ENCODE measurements at regions not wholly inside any gene's neighbourhood (a gene's known extent, or its start where the extent isn't known, plus 50 kb on each side); places are given as distances from the start of the nearest gene placed in this dataset.

DNA sequence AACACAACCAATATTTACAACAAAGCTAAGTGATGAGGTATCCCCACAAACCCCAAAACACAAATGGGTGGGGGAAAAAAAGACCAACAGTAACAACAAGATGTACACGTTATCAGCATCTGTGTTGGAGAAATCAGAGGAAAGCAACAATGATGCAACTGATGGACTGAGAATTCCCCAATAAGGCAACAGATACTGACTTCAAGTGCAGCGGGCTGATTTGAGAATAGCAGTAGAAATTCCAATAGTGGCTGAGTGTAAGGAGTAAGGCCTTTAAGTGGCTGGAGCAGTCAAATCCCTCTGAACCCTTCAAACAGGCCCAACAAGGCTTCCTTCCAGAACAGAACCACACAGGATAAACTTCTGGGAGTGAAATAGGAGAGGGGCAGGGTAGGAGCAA, 97.6 kb downstream of the TM2D1 start:
- no peak for DNase-seq

GRCh38 chr1:61626816-61627215, 98.1 kb downstream of the TM2D1 start:
- no peak for DNase-seq

- DNase-seq: no peak
Measured at GRCh38 chr1:61623852-61624251, 101.1 kb downstream of the TM2D1 start.

DNA sequence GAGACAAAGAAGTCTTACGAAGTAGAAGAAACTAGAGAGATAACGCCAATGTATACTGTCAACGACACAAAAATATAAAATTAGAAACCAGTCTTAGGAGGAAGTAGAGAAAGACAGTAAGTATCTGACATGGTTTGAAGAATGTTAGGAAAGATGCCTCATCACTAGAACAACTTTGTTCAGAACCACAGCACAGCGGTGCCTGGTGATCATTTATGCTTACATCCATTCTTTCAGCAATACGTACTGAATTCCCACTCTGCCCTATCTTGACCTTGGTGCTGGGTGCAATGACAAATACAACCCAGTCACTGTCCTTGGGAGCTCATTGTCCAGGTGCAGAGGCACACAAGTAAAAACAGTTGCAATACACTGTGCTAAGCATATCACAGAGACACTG, 104.4 kb downstream of the TM2D1 start:
- no peak for DNase-seq

DNA sequence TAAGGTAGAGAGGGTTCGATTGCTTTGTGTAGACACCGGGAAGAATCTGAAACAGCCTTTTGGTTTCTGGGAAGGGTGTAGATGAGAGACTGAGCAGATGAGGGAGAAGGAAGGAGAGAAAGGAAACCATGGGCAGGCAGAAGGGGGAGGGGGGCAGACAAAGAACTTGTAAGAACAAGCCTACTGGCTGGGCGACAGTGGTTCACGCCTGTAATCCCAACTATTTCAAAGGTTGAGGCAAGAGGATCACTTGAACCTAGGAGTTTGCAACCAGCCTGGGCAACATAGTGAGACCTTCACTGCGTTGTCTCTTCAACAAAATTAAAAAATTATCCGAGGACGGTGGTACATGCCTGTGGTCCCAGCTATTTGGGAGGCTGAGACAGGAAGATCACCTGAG, 106.2 kb downstream of the TM2D1 start:
- no peak for DNase-seq

DNA sequence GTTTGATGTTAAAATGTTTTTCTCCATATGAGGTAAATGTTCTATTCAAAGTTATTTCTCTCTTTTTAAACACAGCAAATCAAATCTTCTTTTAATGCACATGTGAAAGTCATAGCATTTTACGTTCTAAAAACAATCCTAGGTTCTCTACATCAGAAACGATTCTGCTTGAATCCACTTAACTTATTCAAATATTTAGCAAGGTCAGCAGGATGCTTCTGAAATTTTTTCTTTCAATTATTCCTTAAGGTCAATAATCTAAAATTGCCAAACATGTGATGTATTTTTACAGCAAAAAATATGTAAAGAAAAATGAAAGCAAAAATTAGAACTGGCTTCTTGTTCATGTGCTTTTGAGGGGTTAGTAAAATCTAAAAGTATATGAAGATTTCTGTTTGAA, 106.7 kb downstream of the TM2D1 start:
- no peak for DNase-seq

- no peak for DNase-seq
Measured at GRCh38 chr1:61616830-61617229, 108.1 kb downstream of the TM2D1 start.

- DNase-seq: no peak
Measured at GRCh38 chr1:61612602-61613001, 112.3 kb downstream of the TM2D1 start.

DNA sequence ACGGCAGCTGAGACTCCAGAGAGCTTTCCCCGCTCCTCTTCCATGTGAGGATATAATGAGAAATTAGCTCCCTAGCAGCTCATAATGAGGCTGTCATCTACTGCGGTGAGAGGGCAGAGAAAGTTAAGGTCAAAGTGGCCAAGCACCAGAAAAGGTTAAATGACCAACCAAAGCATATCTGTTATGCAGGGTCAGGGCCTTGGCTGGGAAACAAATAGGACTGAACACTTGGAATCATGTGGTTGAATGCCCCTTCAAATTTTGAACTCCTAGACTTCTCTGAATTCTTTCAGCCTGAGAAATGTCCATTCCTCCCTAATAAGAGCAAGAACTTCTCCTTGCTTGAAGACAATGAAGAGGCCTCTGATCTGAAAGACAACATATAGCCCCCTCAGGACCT, 115.9 kb downstream of the TM2D1 start:
- no peak for DNase-seq

DNA sequence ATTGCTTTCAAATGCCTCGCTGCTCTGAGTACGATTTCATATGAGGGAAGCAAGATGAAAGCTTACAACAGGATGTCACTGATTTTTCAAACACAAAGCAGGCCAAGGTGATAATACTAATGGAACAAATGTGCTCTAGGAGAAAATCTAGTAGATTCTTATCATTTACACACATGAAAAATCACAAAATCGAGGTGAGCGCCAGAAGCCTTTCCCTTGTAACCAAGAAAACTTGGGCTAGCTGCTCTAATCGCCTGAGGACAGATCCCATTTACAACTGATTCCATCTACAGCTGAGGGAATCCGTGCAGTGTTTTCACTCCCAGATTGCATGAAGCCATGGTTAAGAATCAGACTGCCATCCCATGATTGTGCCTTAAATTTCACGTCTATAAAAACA, 117.5 kb downstream of the TM2D1 start:
- DNase-seq: no peak

- no peak for DNase-seq
Measured at GRCh38 chr1:61606448-61607312, 118.3 kb downstream of the TM2D1 start.

GRCh38 chr1:61605607-61606321, 119.2 kb downstream of the TM2D1 start:
- DNase-seq: no peak

DNA sequence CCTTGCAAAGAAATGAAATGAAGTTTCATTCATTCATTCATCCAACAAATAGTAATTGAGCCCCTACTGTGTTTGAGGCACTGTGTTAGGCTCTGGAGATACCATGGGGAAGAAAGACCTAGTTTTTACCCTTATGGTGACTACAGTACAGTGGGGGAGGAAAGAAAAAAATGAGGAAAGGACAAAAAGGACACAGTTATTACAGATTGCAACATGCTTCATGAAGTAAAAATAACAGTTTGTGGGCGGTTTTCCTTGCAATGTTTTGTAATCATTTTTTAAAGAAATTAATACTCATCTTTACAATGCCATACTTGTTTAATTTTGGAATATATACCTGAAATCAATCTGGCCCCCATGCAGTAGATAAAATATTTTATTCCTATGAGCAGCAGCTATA, 120.3 kb downstream of the TM2D1 start:
- DNase-seq: no peak

GRCh38 chr1:61604261-61604660, 120.7 kb downstream of the TM2D1 start:
- DNase-seq: no peak

DNA sequence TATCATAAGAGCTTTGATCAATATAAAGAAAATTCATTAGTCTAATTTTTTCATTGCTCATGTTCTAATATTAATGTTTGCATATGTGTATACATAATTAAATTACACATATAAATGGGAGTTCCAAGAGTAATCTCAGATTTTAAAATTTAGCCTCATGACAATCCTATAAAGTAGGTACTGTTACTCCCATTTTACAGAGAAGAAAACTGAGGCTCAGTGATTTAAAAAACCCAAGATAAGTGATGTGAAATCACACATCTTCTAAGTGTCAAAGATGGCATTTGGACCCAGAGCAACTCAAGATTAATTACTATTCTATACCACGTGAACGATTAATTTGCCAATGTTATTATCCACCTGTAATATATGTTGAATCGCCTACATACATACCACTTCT, 122.3 kb downstream of the TM2D1 start:
- DNase-seq: no peak

- DNase-seq: no peak
Measured at GRCh38 chr1:61597601-61598000, 127.3 kb downstream of the TM2D1 start.

DNA sequence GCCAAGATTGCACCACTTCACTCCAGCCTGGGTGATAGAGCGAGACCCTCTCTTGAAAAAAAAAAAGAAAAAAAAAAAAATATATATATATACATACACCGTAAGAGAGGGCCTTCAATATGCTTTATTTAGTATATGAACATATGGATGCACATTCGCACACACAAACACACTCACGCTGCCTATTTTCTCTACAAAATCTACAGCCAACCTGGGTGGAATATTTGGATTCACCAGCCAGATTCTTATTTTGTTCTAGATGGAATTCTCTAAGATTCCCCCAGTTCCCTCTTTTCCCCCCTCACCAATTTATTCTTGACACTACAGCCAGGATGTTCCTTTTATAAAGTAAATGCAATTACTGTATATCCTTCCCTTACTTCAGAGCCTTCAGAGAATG, 131.6 kb downstream of the TM2D1 start:
- DNase-seq: no peak

- DNase-seq: no peak
Measured at GRCh38 chr1:61591351-61591750, 133.6 kb downstream of the TM2D1 start.

GRCh38 chr1:61588736-61589672, 135.9 kb downstream of the TM2D1 start:
- DNase-seq: peak; percentile 34

GRCh38 chr1:61585714-61586113, 139.2 kb downstream of the TM2D1 start:
- DNase-seq: no peak

DNA sequence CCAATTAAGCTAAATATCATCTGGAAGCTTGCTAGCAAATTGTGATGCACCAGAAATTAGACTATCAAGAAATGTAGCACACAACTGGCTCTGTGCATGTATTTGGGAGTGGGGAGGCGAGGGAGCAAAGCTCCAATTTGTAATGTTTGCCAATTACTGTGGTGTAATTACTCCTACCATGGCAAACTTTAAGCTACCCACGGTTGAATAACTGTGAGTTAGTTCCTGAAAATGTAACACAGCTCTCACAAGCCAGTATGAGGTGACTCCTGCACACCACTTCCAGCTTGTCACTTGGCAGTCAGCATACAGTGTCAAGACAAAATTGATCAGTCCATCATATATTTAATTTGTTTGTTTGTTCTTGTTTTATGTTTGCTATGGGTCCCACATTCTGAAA, 141.2 kb downstream of the TM2D1 start:
- DNase-seq: no peak

DNA sequence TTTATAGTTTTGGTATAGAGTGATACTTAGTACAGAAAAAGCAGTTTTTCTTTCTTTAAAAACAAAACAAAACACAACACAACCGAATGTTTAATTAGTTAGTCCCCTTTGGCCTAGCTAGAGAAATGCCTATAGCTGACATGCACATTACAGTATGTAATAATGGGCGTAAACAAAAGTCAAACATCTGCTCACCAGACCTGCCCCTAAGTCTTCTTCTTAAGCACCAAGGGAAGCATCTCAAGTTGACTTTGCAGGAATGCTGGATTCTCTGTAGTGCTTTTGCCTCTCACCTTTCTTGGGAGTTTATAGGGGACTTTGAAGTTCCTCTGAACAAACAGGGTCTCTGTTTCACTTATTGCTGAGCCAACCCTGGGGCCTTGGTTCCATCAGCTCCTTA, 143.7 kb downstream of the TM2D1 start:
- DNase-seq: no peak

GRCh38 chr1:61580417-61580816, 144.5 kb downstream of the TM2D1 start:
- no peak for DNase-seq
